VCaP (cell line): ENCODE measurements at regions not wholly inside any gene's neighbourhood (a gene's known extent, or its start where the extent isn't known, plus 50 kb on each side); places are given as distances from the start of the nearest gene placed in this dataset.

Source experiments
- H3K27ac ChIP-seq: fragments of 450-650 bp; 2 replicates; pipeline ENCODE4 v1.5.1; 2017
- CTCF ChIP-seq: fragments of 450-650 bp; conservative IDR thresholded peaks from 2 replicates; pipeline ENCODE4 v1.5.1; 2017; ENCODE audit warnings: mild to moderate bottlenecking, moderate library complexity

- H3K27ac ChIP-seq: no peak overlapping the region
- TF ChIP-seq CTCF: no peak
Observed at GRCh38 chr3:6577584-6577983, 283.3 kb upstream of the GRM7 start.

- TF ChIP-seq CTCF: no peak
- H3K27ac ChIP-seq: no peak overlapping the region
Observed at GRCh38 chr3:6578526-6578925, 282.4 kb upstream of the GRM7 start.

- no peak overlapping the region for H3K27ac ChIP-seq
- TF ChIP-seq CTCF: no peak
Observed at GRCh38 chr3:6580808-6581207, 280.1 kb upstream of the GRM7 start.

GRCh38 chr3:6585360-6585759 is 275.6 kb upstream of the GRM7 start:
- TF ChIP-seq CTCF: no peak
- H3K27ac ChIP-seq: no peak overlapping the region

GRCh38 chr3:6600237-6600636 is 260.7 kb upstream of the GRM7 start:
- H3K27ac ChIP-seq: no peak overlapping the region
- no peak for TF ChIP-seq CTCF

GRCh38 chr3:6601374-6601773 is 259.5 kb upstream of the GRM7 start:
- no peak for TF ChIP-seq CTCF
- no peak overlapping the region for H3K27ac ChIP-seq

GRCh38 chr3:6602329-6602728 is 258.6 kb upstream of the GRM7 start:
- TF ChIP-seq CTCF: no peak
- H3K27ac ChIP-seq: no peak overlapping the region

GRCh38 chr3:6605227-6605626 is 255.7 kb upstream of the GRM7 start:
- no peak for TF ChIP-seq CTCF
- H3K27ac ChIP-seq: no peak overlapping the region
